ENCODE measurements at regions not wholly inside any gene's neighbourhood (a gene's known extent, or its start where the extent isn't known, plus 50 kb on each side); places are given as distances from the start of the nearest gene placed in this dataset.

DNA sequence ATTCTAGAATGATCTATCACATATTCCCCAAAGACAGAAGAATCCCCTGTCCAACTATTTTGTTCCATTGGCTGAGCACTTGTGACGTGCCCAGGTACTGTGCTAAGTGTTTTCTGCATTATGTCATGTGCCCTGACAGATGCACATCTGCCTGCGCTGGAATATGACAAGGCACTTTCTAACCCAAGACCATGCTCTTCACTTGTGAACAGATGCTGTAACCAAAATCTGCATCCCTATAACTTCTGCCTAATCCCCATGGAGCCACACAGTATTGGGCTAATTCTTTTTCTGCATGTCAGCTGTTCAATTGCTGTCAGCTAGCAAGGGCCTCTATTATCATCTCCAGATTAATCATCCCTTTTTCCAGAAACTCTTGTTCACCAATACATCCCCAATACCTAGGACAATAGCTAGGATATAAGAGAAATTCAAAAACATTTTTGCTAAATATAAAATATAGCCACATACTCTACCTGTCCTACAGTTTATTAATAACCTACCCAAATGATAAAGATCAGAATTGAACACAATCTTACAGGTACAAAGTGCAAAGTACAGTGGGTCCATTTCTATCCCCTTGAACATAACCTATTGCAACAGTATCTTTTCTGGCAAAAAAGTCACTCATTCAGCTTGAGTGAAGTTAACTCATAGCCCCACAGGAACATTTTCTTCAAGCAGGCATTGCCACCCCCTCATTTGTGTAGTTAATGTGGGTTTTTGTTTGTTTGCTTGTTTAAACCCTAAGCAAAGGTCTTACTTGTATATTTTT lies 109.4 kb upstream of the LRRN1 start:
- no peak overlapping the region for H3K4me3 ChIP-seq
- no peak for DNase-seq

DNA sequence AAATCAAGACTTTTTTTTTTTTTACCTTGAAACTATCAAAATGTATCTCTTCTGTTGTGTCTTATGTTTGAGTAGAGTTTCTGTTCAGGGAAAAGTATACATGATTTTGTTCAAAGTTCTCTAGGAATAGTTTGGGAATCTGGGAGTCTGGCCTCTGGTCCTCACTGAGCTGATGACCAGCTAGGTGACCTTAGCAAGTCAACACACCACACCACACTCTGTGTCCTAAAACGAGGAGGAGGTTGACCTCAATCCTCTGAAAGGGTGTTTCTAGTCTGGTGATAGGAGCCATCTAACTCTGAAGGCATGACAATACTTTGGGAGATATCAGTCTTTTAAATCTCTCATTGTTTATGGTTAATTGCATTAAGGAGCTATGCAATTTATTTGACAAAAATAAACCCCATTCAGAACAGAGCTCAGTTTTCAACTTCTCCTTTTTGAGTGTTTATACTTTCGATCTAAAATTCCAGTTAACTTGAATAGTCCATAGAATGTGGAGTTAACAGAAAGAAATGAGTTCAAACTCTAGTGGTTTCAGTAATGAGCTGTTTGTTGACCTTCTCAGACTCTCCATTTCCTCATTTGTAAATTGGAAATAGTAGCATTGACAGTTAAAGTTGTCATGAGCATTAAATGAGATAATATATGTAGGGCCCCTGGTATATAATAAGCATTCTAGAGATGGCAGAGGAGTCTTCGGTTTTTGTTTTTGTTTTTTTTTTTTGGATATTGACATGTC lies 112.2 kb upstream of the LRRN1 start:
- intact Hi-C loops (cut with DNase I; ENCODE audit: low total_unique reads) = no loop called here
- Histone ChIP-seq H3K4me1 (no peaks in the 10 kb centered on the region), H3K9me3 (no peaks in the 10 kb centered on the region), H3K4me3 (no peak overlapping the region), H3K36me3 (no peaks in the 10 kb centered on the region), H3K27me3 (no peaks in the 10 kb centered on the region), H3K27ac (no peak overlapping the region)
- no peak for DNase-seq
- no peak for TF ChIP-seq POLR2A (IDR thresholded peaks at IDR 0.05)
- TF ChIP-seq, protein P1, sequence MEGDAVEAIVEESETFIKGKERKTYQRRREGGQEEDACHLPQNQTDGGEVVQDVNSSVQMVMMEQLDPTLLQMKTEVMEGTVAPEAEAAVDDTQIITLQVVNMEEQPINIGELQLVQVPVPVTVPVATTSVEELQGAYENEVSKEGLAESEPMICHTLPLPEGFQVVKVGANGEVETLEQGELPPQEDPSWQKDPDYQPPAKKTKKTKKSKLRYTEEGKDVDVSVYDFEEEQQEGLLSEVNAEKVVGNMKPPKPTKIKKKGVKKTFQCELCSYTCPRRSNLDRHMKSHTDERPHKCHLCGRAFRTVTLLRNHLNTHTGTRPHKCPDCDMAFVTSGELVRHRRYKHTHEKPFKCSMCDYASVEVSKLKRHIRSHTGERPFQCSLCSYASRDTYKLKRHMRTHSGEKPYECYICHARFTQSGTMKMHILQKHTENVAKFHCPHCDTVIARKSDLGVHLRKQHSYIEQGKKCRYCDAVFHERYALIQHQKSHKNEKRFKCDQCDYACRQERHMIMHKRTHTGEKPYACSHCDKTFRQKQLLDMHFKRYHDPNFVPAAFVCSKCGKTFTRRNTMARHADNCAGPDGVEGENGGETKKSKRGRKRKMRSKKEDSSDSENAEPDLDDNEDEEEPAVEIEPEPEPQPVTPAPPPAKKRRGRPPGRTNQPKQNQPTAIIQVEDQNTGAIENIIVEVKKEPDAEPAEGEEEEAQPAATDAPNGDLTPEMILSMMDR (IDR thresholded peaks at IDR 0.05) = no peak

More for the DNA sequence above, 109.4 kb upstream of the LRRN1 start:
- no peaks in the 10 kb centered on the region for H3K27me3 ChIP-seq
- H3K27ac ChIP-seq = no peak overlapping the region
- no peaks in the 10 kb centered on the region for H3K9me3 ChIP-seq
- no peaks in the 10 kb centered on the region for H3K4me1 ChIP-seq
- no peaks in the 10 kb centered on the region for H3K36me3 ChIP-seq
- TF ChIP-seq, protein P1 (IDR thresholded peaks at IDR 0.05) = no peak
- no peak for TF ChIP-seq POLR2A (IDR thresholded peaks at IDR 0.05)
- intact Hi-C loops (cut with DNase I; ENCODE audit: low total_unique reads) = no loop called here

DNA sequence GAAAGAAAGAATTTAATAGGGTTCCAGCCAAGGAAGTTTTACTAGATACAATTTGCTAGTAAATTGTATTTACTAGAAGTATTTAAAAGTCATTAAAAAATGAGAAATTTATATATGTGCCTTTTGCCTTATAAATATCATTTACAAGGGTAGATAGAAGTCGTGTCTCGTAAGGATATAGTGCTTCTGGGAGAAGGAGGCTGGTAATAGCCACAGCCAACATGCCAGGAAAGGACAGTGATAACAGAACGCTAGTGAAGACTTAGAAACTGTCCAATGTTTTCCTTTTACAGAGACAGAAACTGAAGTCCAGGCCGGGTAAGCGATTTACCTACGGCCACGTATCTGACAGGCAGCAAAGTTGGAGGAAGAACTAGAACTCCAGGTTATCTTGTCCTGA lies 113.5 kb upstream of the LRRN1 start:
- Histone ChIP-seq H3K4me1 (no peaks in the 10 kb centered on the region), H3K36me3 (no peaks in the 10 kb centered on the region), H3K27me3 (no peaks in the 10 kb centered on the region), H3K27ac (no peak overlapping the region), H3K4me3 (no peak overlapping the region), H3K9me3 (no peaks in the 10 kb centered on the region)
- no peak for TF ChIP-seq POLR2A (IDR thresholded peaks at IDR 0.05)
- TF ChIP-seq, protein P1 (IDR thresholded peaks at IDR 0.05) = no peak
- no peak for DNase-seq
- intact Hi-C loops (cut with DNase I; ENCODE audit: low total_unique reads) = no loop called here

DNA sequence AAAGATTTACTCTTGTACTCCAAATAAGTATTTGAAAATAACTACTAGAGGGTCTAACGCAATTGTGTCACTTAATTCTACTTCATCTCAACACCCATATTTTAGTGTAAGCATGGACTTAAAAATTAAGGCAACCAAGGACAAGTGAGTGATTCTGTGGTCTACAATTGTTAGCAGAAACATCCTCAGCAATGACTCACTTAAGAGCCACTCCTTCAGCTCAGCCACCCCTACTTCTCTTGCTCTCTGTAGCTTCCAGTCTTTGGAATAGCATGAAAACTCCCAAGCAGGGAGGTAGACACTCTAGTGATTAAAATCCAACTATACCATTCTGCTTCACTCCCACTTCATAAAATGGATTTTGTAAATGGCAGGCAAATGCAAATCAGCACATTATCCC lies 116.0 kb upstream of the LRRN1 start:
- no peak overlapping the region for H3K27ac ChIP-seq
- H3K9me3 ChIP-seq = no peaks in the 10 kb centered on the region
- TF ChIP-seq, protein P1 (IDR thresholded peaks at IDR 0.05) = no peak
- TF ChIP-seq POLR2A (IDR thresholded peaks at IDR 0.05) = no peak
- no peaks in the 10 kb centered on the region for H3K36me3 ChIP-seq
- H3K4me3 ChIP-seq = no peak overlapping the region
- H3K4me1 ChIP-seq = no peaks in the 10 kb centered on the region
- DNase-seq = no peak
- intact Hi-C loops (cut with DNase I; ENCODE audit: low total_unique reads) = no loop called here
- no peaks in the 10 kb centered on the region for H3K27me3 ChIP-seq

DNA sequence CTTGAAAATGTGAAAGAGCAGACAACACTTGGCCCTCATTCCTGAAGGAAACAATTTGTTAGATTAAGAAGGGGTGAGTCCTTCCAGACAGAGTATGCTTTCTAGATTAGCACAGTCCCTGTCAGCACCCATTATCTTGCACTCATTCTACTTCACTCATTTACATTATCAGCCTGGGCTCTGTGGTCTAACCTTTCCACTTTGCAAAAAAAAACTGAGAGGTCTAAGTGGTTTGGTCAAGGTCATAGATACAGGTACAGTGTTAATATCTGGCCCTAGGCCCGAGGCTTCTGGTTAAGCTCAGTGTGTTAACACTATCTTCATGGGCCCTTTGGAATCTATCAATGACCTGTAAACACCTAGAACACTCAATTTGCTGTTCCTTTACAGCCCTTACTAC lies 123.4 kb upstream of the LRRN1 start:
- Histone ChIP-seq H3K9me3 (no peaks in the 10 kb centered on the region), H3K4me1 (no peaks in the 10 kb centered on the region), H3K36me3 (no peaks in the 10 kb centered on the region), H3K27ac (no peak overlapping the region), H3K4me3 (no peak overlapping the region), H3K27me3 (no peaks in the 10 kb centered on the region)
- intact Hi-C loops (cut with DNase I; ENCODE audit: low total_unique reads) = no loop called here
- TF ChIP-seq, protein P1 (IDR thresholded peaks at IDR 0.05) = no peak
- no peak for TF ChIP-seq POLR2A (IDR thresholded peaks at IDR 0.05)
- no peak for DNase-seq

All from uterus (tissue), 3 donors.